OCI-LY7 (cell line): ENCODE measurements at regions not wholly inside any gene's neighbourhood (a gene's known extent, or its start where the extent isn't known, plus 50 kb on each side); places are given as distances from the start of the nearest gene placed in this dataset.

Experiments used
- BruUV-seq: library from RNA; stranded (reverse); fragments of 400-500 nt; replicated peaks from 2 replicates; lab custom pipeline; 2021; lab: Mats Ljungman, UMichigan
- CTCF ChIA-PET: fragments of 300-600 bp; sonication (Branson Sonifier 250); formaldehyde crosslinking; loops from one replicate; lab custom pipeline; 2022; ENCODE audit warnings: antibody characterized with exemption; ENCODE audit not compliant: unreplicated experiment; lab: Charles Lee
- POLR2A ChIA-PET: fragments of 300-600 bp; sonication (Branson Sonifier 250); formaldehyde crosslinking; loops from one replicate; lab custom pipeline; 2022; ENCODE audit warnings: antibody characterized with exemption; lab: Charles Lee
- DNase-seq: peaks from one replicate; pipeline ENCODE4 v3.0.0-alpha.2; 2015; ENCODE audit warnings: low spot score
- H2AFZ ChIP-seq: fragments of 200-600 bp; sonication (generic), shearing (Covaris generic); 2 replicates; pipeline ENCODE4 v1.6.1; 2014; ENCODE audit warnings: mild to moderate bottlenecking, antibody characterized with exemption, low read length, moderate library complexity
- H3K27ac ChIP-seq: fragments of 200-600 bp; sonication (generic); 2 replicates; pipeline ENCODE4 v1.5.1; 2014; ENCODE audit warnings: mixed run types, low read depth, mild to moderate bottlenecking, moderate library complexity, low read length, inconsistent platforms; ENCODE audit not compliant: poor library complexity, severe bottlenecking
- H3K36me3 ChIP-seq: fragments of 200-600 bp; sonication (generic); 2 replicates; pipeline ENCODE4 v1.6.1; 2014; ENCODE audit warnings: mild to moderate bottlenecking, antibody characterized with exemption, low read length, moderate library complexity, mixed read lengths; ENCODE audit not compliant: insufficient read depth
- H3K4me1 ChIP-seq: fragments of 200-600 bp; sonication (generic); 2 replicates; pipeline ENCODE4 v1.5.1; 2014; ENCODE audit warnings: mild to moderate bottlenecking, low read length; ENCODE audit not compliant: insufficient read depth, poor library complexity, severe bottlenecking
- H3K4me2 ChIP-seq: fragments of 200-600 bp; sonication (generic); 2 replicates; pipeline ENCODE4 v1.6.1; 2014; ENCODE audit warnings: mild to moderate bottlenecking, low read length
- H3K4me3 ChIP-seq: fragments of 200-600 bp; sonication (generic); 2 replicates; pipeline ENCODE4 v1.5.1; 2014; ENCODE audit warnings: mild to moderate bottlenecking, low read depth, low read length; ENCODE audit not compliant: poor library complexity, severe bottlenecking
- H3K79me2 ChIP-seq: fragments of 200-600 bp; sonication (generic); 2 replicates; pipeline ENCODE4 v1.6.1; 2016; ENCODE audit warnings: low read depth, mild to moderate bottlenecking, low read length, moderate library complexity, mixed read lengths; ENCODE audit not compliant: insufficient read depth
- H3K9me2 ChIP-seq: fragments of 200-600 bp; sonication (generic); 2 replicates; pipeline ENCODE4 v1.6.1; 2016; ENCODE audit warnings: mild to moderate bottlenecking, low read length, mixed read lengths; ENCODE audit not compliant: insufficient read depth
- H3K9me3 ChIP-seq: fragments of 200-600 bp; sonication (generic); 2 replicates; pipeline ENCODE4 v1.6.1; 2014; ENCODE audit warnings: mild to moderate bottlenecking, mixed run types, low read length, mixed read lengths
- H4K20me1 ChIP-seq: fragments of 200-600 bp; sonication (generic); 2 replicates; pipeline ENCODE4 v1.6.1; 2014; ENCODE audit warnings: mild to moderate bottlenecking, antibody characterized with exemption, low read length, moderate library complexity, mixed read lengths; ENCODE audit not compliant: insufficient read depth
- CTCF ChIP-seq: fragments of 200-600 bp; sonication (generic); conservative IDR thresholded peaks from 2 replicates; pipeline ENCODE4 v1.5.1; 2014; ENCODE audit warnings: mild to moderate bottlenecking, antibody characterized with exemption, low read length, moderate library complexity, mixed read lengths
- EZH2phosphoT487 ChIP-seq: fragments of 200-600 bp; sonication (generic); IDR thresholded peaks from 2 replicates; pipeline ENCODE4 v1.6.1; 2018; ENCODE audit warnings: low read depth, borderline replicate concordance, mild to moderate bottlenecking, mixed run types, antibody characterized with exemption, low read length, moderate library complexity, mixed read lengths
- intact Hi-C: fragments of 100-400 bp; cut with micrococcal nuclease; formaldehyde crosslinking; loops from one replicate; pipeline ENCODE4 v1.10.0; 2022; ENCODE audit not compliant: unreplicated experiment

GRCh38 chr7:86328801-86329433 is 314.8 kb upstream of the GRM3 start:
- H3K9me2 ChIP-seq: no peaks in the 10 kb centered on the region
- H3K4me1 ChIP-seq: no peaks in the 10 kb centered on the region
- CTCF ChIA-PET: no interaction called here
- H3K36me3 ChIP-seq: peaks cover 30% of the 10 kb centered on the region
- no peak overlapping the region for H3K27ac ChIP-seq
- peaks cover 49% of the 10 kb centered on the region for H3K9me3 ChIP-seq
- intact Hi-C loops: no loop called here
- H2AFZ ChIP-seq: peak overlapping the region; percentile 1; the same call in 1 of the 2 replicates
- no peak for TF ChIP-seq EZH2phosphoT487
- no peak for TF ChIP-seq CTCF
- no peak for DNase-seq
- no peaks in the 10 kb centered on the region for H3K79me2 ChIP-seq
- no peak overlapping the region for H3K4me3 ChIP-seq
- POLR2A ChIA-PET: interaction anchor here (0.9 to 1.2 kb wide), 2 partner anchors 9 to 12 kb away, joined by 3 read pairs; no protein-coding TSS in a partner anchor
- no peaks in the 10 kb centered on the region for H4K20me1 ChIP-seq
- no TSS peak for BruUV-seq
- H3K4me2 ChIP-seq: no peak overlapping the region

GRCh38 chr7:86326847-86327246 is 316.9 kb upstream of the GRM3 start:
- Histone ChIP-seq H4K20me1 (no peaks in the 10 kb centered on the region), H3K4me2 (no peak overlapping the region), H3K27ac (no peak overlapping the region), H3K4me1 (peaks cover 12% of the 10 kb centered on the region), H2AFZ (peak overlapping the region; percentile 32; the same call in 1 of the 2 replicates), H3K4me3 (no peak overlapping the region), H3K9me3 (peaks cover 58% of the 10 kb centered on the region), H3K79me2 (no peaks in the 10 kb centered on the region), H3K9me2 (no peaks in the 10 kb centered on the region), H3K36me3 (peaks cover 47% of the 10 kb centered on the region)
- intact Hi-C loops: loop anchor here (2.0 kb wide), 1 partner anchor 32 kb away; no protein-coding TSS in a partner anchor
- TF ChIP-seq EZH2phosphoT487: no peak
- no peak for TF ChIP-seq CTCF
- CTCF ChIA-PET: interaction anchor here (1.0 kb wide), 1 partner anchor 8 kb away, joined by 3 read pairs; no protein-coding TSS in a partner anchor
- POLR2A ChIA-PET: interaction anchor here (0.7 kb wide), 1 partner anchor 9 kb away, joined by 3 read pairs; no protein-coding TSS in a partner anchor
- no TSS peak for BruUV-seq
- no peak for DNase-seq

- no peaks in the 10 kb centered on the region for H3K9me2 ChIP-seq
- peak overlapping the region; percentile 81 for H3K4me2 ChIP-seq
- H3K36me3 ChIP-seq: peaks cover 57% of the 10 kb centered on the region
- H3K9me3 ChIP-seq: peaks cover 37% of the 10 kb centered on the region
- DNase-seq: peak; percentile 88
- H3K79me2 ChIP-seq: no peaks in the 10 kb centered on the region
- H2AFZ ChIP-seq: peak overlapping the region; percentile 78
- ChIA-PET CTCF (no interaction called here), POLR2A (interaction anchor here (0.8 to 2.5 kb wide), 22 partner anchors 9 to 166 kb away, joined by 3 to 15 read pairs (median 4); no protein-coding TSS in a partner anchor)
- H3K4me1 ChIP-seq: peaks cover 60% of the 10 kb centered on the region
- BruUV-seq: no TSS peak
- intact Hi-C loops: loop anchor here (2.0 to 5.0 kb wide), 3 partner anchors 148 to 836 kb away; no protein-coding TSS in a partner anchor
- peak overlapping the region; percentile 55 for H3K4me3 ChIP-seq
- H3K27ac ChIP-seq: peak overlapping the region; percentile 99
- TF ChIP-seq CTCF (no peak), EZH2phosphoT487 (no peak)
- H4K20me1 ChIP-seq: no peaks in the 10 kb centered on the region
These were observed 322.8 kb upstream of the GRM3 start for GRCh38 chr7:86320889-86321288.
